ENCODE measurements at regions not wholly inside any gene's neighbourhood (a gene's known extent, or its start where the extent isn't known, plus 50 kb on each side); places are given as distances from the start of the nearest gene placed in this dataset.

DNA sequence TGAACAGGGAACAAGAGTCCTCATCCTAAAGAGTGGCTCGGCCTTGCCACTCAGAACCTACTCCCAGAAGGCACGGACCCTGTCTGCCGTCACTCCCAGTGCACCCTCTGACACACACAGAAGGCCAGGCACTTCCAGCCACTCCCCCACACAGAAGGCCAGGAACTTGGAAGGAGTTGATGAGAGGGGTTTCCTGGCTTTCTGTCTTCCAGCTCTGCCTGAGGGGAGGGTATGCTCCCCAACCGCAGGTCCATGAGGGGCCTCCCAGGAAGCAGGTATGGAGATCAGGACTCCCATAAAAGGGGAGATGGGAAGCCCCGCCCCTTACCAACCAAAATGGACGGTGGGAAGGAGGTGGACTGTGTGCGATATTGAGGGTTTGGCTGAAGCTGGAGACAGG is 247.6 kb upstream of the IRX4 start:
- Histone ChIP-seq H3K9me3 (ENCODE audit: control insufficient read depth, low read length) (no peaks in the 10 kb centered on the region), H3K9ac (ENCODE audit: low read length) (no peak overlapping the region), H3K4me3 (ENCODE audit: low read length) (no peak overlapping the region), H3K4me1 (ENCODE audit: control insufficient read depth, insufficient read depth, low read length) (peaks cover 10% of the 10 kb centered on the region), H3K27me3 (replicated peaks; ENCODE audit: control insufficient read depth, insufficient read depth, low read length) (peaks cover 6% of the 10 kb centered on the region), H3K36me3 (ENCODE audit: control insufficient read depth, insufficient read depth, low read length, severe bottlenecking) (no peaks in the 10 kb centered on the region)
- no peak for DNase-seq (ENCODE audit: low read depth)

DNA sequence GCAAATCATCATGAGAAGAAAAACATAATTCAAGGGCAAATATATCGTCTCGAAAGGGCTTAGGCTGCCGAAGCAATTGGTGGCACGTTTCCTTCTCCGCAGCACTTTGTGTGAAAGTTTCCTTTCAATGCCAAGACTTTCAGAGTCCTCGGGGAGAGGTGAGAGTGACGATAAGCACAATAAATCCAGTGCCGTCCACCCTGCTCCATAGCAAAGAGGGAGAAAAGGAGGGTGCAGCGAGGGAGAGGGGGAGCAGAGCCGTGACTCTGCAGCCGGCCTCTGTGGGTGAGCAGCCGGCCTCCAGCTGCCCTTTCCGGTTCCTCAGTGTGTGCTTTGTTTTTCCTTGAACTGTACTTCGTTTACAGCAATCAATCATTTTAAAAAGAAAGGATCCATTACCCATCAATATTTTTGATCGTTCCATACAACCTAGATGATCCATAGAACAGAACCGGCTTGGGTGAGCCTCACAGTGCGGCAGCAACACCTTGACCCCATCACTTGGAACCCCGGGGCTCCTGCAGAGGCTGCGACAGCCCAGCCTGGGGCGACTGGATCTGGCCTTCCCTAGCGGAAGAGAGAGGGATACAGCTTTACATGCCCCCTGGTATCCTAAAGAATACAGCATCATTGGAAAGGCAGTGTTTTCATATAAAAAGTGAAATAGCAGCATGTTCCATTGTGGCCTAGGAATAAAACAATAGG is 247.0 kb upstream of the IRX4 start:
- Histone ChIP-seq H3K9me3 (ENCODE audit: control insufficient read depth, low read length) (no peaks in the 10 kb centered on the region), H3K36me3 (ENCODE audit: control insufficient read depth, insufficient read depth, low read length, severe bottlenecking) (no peaks in the 10 kb centered on the region), H3K4me3 (ENCODE audit: low read length) (peak overlapping the region; percentile 52), H3K27me3 (replicated peaks; ENCODE audit: control insufficient read depth, insufficient read depth, low read length) (peaks cover 6% of the 10 kb centered on the region), H3K9ac (ENCODE audit: low read length) (no peak overlapping the region), H3K4me1 (ENCODE audit: control insufficient read depth, insufficient read depth, low read length) (peaks cover 4% of the 10 kb centered on the region)
- no peak for DNase-seq (ENCODE audit: low read depth)

DNA sequence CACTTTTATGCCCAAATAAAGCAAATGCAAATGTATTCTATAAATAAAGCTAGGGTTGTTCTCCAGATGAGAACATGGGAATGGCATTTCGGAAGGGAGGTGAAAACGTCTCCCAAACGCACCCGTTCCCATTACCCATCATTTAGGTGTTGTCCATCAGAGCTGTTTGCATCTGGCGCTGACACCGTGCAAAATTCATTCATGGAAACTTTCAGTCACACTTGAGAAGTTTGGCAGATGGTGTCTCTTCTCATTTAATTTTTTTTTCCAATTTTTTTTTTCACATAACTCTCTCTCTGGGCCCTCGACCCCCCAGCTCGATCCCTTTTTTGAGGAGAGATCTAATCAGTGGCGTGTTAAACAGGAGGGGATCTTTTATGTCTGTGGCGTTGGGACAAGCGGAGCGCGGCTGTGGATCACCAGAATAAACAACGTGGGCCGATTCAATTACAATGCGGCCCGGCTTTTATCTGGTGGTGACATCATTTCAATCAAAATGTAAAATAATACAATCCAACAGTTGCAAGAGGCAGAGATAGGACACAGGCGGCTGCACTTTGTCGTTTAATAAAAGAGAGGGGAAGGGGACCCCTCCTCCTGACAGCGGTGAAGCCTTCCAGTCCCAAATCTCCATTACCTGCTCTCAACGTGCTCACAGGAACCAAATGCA is 246.1 kb upstream of the IRX4 start:
- Histone ChIP-seq H3K27me3 (replicated peaks; ENCODE audit: control insufficient read depth, insufficient read depth, low read length) (peaks cover 6% of the 10 kb centered on the region), H3K9me3 (ENCODE audit: control insufficient read depth, low read length) (no peaks in the 10 kb centered on the region), H3K36me3 (ENCODE audit: control insufficient read depth, insufficient read depth, low read length, severe bottlenecking) (no peaks in the 10 kb centered on the region), H3K4me3 (ENCODE audit: low read length) (no peak overlapping the region), H3K4me1 (ENCODE audit: control insufficient read depth, insufficient read depth, low read length) (no peaks in the 10 kb centered on the region), H3K9ac (ENCODE audit: low read length) (no peak overlapping the region)
- DNase-seq (ENCODE audit: low read depth): no peak

DNA sequence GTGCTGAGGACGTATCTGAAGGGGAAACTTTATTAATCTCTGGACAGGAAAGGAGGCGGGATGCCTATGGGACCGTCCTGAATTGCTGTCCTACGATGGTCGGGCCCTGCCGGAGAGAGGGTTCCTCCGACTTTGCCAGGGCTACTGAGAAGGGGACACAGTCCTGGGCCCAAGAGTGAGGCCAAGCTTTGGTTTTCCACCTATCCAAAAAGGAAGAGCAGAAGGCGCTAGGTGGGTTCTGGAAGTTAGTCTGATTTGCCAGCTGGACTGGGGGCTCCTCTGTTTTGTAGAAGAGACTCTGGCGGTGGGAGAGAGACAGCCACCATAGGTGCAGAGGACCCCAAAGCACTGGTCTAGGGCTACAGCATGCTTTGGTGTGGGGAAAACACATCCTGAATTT is 243.8 kb upstream of the IRX4 start:
- no peak for DNase-seq (ENCODE audit: low read depth)
- Histone ChIP-seq H3K27me3 (replicated peaks; ENCODE audit: control insufficient read depth, insufficient read depth, low read length) (peaks cover 6% of the 10 kb centered on the region), H3K4me1 (ENCODE audit: control insufficient read depth, insufficient read depth, low read length) (no peaks in the 10 kb centered on the region), H3K9ac (ENCODE audit: low read length) (no peak overlapping the region), H3K9me3 (ENCODE audit: control insufficient read depth, low read length) (peaks cover 3% of the 10 kb centered on the region), H3K4me3 (ENCODE audit: low read length) (no peak overlapping the region), H3K36me3 (ENCODE audit: control insufficient read depth, insufficient read depth, low read length, severe bottlenecking) (no peaks in the 10 kb centered on the region)

DNA sequence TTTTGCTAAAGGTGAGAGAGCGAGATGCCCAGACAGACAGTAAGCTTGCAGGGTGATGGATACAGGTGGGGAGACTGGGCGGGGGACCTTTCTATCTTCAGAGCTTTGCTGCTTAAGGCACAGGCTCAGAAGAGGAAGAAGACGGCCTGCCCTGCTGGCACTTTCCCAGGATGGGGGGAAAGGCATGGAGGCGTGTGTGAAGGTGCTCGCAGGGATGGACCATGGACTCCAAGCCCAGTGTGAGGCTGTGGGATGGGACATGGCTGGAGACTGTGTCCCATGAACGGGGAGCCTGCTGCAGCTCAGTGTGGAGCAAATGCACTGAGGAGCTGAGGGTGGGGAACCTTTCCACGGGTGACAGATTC is 243.2 kb upstream of the IRX4 start:
- no peak for DNase-seq (ENCODE audit: low read depth)
- no peaks in the 10 kb centered on the region for H3K4me1 ChIP-seq (ENCODE audit: control insufficient read depth, insufficient read depth, low read length)
- no peak overlapping the region for H3K9ac ChIP-seq (ENCODE audit: low read length)
- H3K4me3 ChIP-seq (ENCODE audit: low read length): no peak overlapping the region
- H3K36me3 ChIP-seq (ENCODE audit: control insufficient read depth, insufficient read depth, low read length, severe bottlenecking): no peaks in the 10 kb centered on the region
- H3K9me3 ChIP-seq (ENCODE audit: control insufficient read depth, low read length): peaks cover 3% of the 10 kb centered on the region
- peaks cover 6% of the 10 kb centered on the region for H3K27me3 ChIP-seq (replicated peaks; ENCODE audit: control insufficient read depth, insufficient read depth, low read length)

DNA sequence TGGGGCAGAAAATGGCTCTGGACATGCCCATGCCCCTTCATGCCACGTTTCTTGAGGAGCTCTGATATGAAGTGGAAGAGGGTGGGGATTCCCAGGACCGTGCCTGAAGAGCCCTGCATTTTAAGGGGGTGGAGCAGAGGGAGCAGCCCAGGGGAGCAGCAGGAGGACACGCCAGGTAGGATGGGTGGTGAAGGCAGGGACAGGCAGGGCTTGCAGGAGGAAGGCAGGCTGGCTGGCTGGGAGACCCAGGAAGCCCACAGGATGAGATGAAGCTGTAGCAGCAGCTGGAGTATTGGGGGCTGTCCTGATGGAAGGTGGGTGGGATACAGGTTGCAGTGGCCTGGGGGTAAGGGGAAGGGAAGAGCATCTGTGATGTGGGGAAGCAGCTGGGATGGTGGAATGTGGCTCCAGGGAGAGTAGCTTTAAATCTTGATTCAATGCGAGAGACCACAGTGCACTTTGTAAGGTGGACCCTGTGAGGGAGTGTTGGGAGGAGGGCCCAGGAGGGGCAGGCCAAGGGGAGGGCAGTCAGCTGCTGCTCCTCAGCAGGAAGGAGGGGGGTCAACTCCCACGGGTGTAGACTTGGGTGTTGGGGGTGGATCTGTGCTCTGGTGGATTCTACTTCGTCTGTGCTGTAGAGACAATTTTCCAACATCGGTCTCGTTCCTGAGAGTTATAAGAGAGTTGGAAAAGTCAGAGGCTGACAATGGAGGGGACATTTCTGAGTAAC is 242.6 kb upstream of the IRX4 start:
- Histone ChIP-seq H3K27me3 (replicated peaks; ENCODE audit: control insufficient read depth, insufficient read depth, low read length) (peaks cover 6% of the 10 kb centered on the region), H3K4me3 (ENCODE audit: low read length) (no peak overlapping the region), H3K9me3 (ENCODE audit: control insufficient read depth, low read length) (peaks cover 3% of the 10 kb centered on the region), H3K36me3 (ENCODE audit: control insufficient read depth, insufficient read depth, low read length, severe bottlenecking) (no peaks in the 10 kb centered on the region), H3K9ac (ENCODE audit: low read length) (no peak overlapping the region), H3K4me1 (ENCODE audit: control insufficient read depth, insufficient read depth, low read length) (no peaks in the 10 kb centered on the region)
- no peak for DNase-seq (ENCODE audit: low read depth)

DNA sequence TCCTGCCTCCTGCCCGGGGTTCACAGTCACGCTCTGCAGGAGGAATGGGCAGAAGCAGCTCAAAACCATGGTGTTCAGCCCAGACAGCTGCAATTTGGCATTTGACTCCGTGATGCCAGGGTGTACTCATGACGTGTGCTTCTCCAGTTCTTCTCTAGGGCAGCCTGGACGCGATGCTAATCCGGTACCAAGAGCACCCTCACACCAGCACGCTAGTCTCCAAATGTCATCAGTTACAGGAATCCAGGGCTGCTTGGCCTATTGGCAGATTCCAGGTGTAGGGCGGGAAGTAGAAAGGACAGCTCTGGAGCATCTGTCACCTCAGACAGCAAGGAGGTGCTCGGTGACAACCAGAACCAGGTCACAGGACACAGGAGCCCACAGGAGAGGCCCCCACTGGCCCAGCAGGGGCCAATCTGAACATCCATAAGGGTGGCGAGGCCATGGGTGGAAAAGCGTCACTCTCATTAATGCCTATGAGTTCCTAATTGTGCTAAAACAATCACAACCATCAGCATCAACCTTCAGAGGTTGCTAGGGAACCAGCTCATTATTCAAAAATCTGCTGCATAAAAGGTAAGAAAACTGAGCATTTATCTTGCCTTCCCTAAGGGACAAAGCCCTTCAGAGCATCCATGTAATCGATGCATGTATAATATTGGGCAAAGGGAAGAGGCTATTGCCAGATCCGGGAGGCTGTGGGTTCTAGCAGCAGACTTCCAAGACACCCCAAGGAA is 241.9 kb upstream of the IRX4 start:
- no peaks in the 10 kb centered on the region for H3K4me1 ChIP-seq (ENCODE audit: control insufficient read depth, insufficient read depth, low read length)
- peaks cover 6% of the 10 kb centered on the region for H3K27me3 ChIP-seq (replicated peaks; ENCODE audit: control insufficient read depth, insufficient read depth, low read length)
- no peak overlapping the region for H3K4me3 ChIP-seq (ENCODE audit: low read length)
- DNase-seq (ENCODE audit: low read depth): no peak
- peaks cover 3% of the 10 kb centered on the region for H3K9me3 ChIP-seq (ENCODE audit: control insufficient read depth, low read length)
- no peak overlapping the region for H3K9ac ChIP-seq (ENCODE audit: low read length)
- no peaks in the 10 kb centered on the region for H3K36me3 ChIP-seq (ENCODE audit: control insufficient read depth, insufficient read depth, low read length, severe bottlenecking)

DNA sequence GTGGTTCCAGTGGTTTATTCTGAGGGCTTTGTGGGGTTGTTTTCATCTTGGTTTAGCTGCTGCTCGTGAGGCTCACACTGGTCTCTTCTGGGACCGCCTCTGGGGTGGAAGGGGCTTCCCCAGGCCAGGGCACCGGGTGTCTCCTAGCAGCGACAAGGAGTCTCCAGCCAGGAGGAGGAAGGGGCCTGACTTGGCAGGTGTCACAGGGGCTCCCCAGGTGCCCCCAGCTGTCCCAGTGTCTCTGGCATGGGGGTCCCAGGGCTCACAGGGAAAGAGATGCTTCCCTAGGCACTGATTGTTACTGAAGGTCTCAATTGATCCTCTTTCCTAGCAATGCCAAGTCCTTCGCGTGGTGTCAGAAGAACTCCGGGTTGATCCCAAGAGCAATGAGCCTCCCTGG is 241.1 kb upstream of the IRX4 start:
- Histone ChIP-seq H3K9ac (ENCODE audit: low read length) (no peak overlapping the region), H3K4me3 (ENCODE audit: low read length) (no peak overlapping the region), H3K36me3 (ENCODE audit: control insufficient read depth, insufficient read depth, low read length, severe bottlenecking) (no peaks in the 10 kb centered on the region), H3K9me3 (ENCODE audit: control insufficient read depth, low read length) (peaks cover 3% of the 10 kb centered on the region), H3K27me3 (replicated peaks; ENCODE audit: control insufficient read depth, insufficient read depth, low read length) (peaks cover 9% of the 10 kb centered on the region), H3K4me1 (ENCODE audit: control insufficient read depth, insufficient read depth, low read length) (no peaks in the 10 kb centered on the region)
- DNase-seq (ENCODE audit: low read depth): no peak

DNA sequence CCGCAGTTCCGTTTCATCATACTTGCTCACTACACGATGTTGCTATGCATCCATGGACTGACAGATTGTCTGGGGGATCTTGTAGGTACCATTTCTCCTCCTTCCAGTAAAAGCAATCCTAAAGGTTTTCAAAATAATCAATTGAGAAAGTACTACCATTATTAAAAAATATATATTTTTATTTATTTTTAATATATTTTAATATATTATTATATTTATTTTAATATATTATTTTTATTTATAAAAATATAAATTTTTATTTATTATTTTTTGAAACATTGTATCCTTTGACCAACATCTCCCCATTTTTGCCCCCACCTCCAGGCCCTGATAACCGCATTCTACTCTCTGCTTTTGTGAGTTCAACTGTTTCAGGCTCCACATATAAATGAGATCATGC is 237.6 kb upstream of the IRX4 start:
- no peak overlapping the region for H3K4me3 ChIP-seq (ENCODE audit: low read length)
- no peaks in the 10 kb centered on the region for H3K36me3 ChIP-seq (ENCODE audit: control insufficient read depth, insufficient read depth, low read length, severe bottlenecking)
- no peak for DNase-seq (ENCODE audit: low read depth)
- no peaks in the 10 kb centered on the region for H3K4me1 ChIP-seq (ENCODE audit: control insufficient read depth, insufficient read depth, low read length)
- H3K9ac ChIP-seq (ENCODE audit: low read length): no peak overlapping the region
- H3K9me3 ChIP-seq (ENCODE audit: control insufficient read depth, low read length): peaks cover 3% of the 10 kb centered on the region
- peaks cover 8% of the 10 kb centered on the region for H3K27me3 ChIP-seq (replicated peaks; ENCODE audit: control insufficient read depth, insufficient read depth, low read length)

DNA sequence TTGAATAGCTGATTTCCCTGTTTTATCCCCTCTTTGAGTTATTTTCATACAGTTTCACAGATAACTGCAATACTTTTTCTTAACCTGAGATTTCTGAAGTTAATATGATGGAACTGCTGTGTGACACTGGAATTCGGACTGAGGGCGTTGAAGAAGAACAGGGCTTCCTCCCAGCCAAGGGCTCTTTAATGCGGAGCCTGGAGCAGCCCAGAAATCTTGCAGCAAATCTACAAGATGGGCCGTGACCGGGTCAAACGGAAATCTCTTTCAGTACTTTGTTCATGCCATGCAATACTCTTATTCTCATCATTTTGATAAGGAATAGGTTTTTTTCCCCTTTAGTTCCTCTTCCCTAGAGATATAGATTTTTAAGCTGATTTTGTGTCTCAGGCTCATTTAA is 236.8 kb upstream of the IRX4 start:
- no peaks in the 10 kb centered on the region for H3K36me3 ChIP-seq (ENCODE audit: control insufficient read depth, insufficient read depth, low read length, severe bottlenecking)
- no peak for DNase-seq (ENCODE audit: low read depth)
- H3K4me1 ChIP-seq (ENCODE audit: control insufficient read depth, insufficient read depth, low read length): no peaks in the 10 kb centered on the region

More for the DNA sequence above, 236.8 kb upstream of the IRX4 start:
- no peak overlapping the region for H3K9ac ChIP-seq (ENCODE audit: low read length)
- H3K4me3 ChIP-seq (ENCODE audit: low read length): no peak overlapping the region
- peaks cover 8% of the 10 kb centered on the region for H3K27me3 ChIP-seq (replicated peaks; ENCODE audit: control insufficient read depth, insufficient read depth, low read length)
- H3K9me3 ChIP-seq (ENCODE audit: control insufficient read depth, low read length): peaks cover 3% of the 10 kb centered on the region

Data from adipocyte (in vitro differentiated cells).